HG03565 (cell line): ENCODE measurements at regions not wholly inside any gene's neighbourhood (a gene's known extent, or its start where the extent isn't known, plus 50 kb on each side); places are given as distances from the start of the nearest gene placed in this dataset.

ENCODE experiments used
- ATAC-seq: cut with Tn5 transposase; IDR thresholded peaks from one replicate; pipeline ENCODE4 v1.9.1; 2021; ENCODE audit warnings: mild to moderate bottlenecking, moderate library complexity; ENCODE audit not compliant: unreplicated experiment

- ATAC-seq: no peak
Measured at GRCh38 chr18:60662491-60662890, 289.9 kb upstream of the MC4R start.

- no peak for ATAC-seq
Measured at GRCh38 chr18:60663060-60663989, 290.8 kb upstream of the MC4R start.

- no peak for ATAC-seq
Measured at GRCh38 chr18:60664736-60665135, 292.2 kb upstream of the MC4R start.

- no peak for ATAC-seq
Measured at GRCh38 chr18:60667016-60667415, 294.4 kb upstream of the MC4R start.

GRCh38 chr18:60668583-60668982 lies 296.0 kb upstream of the MC4R start:
- ATAC-seq: no peak

GRCh38 chr18:60669938-60670337 lies 297.4 kb upstream of the MC4R start:
- ATAC-seq: no peak

- ATAC-seq: no peak
Measured at GRCh38 chr18:60671021-60671420, 298.4 kb upstream of the MC4R start.

- no peak for ATAC-seq
Measured at GRCh38 chr18:60675126-60675525, 302.6 kb upstream of the MC4R start.

GRCh38 chr18:60675801-60676200 lies 303.2 kb upstream of the MC4R start:
- ATAC-seq: no peak

GRCh38 chr18:60676815-60677214 lies 304.2 kb upstream of the MC4R start:
- ATAC-seq: no peak

GRCh38 chr18:60684843-60685513 lies 312.4 kb upstream of the MC4R start:
- no peak for ATAC-seq

- no peak for ATAC-seq
Measured at GRCh38 chr18:60686142-60686541, 313.6 kb upstream of the MC4R start.

GRCh38 chr18:60691061-60691460 lies 318.5 kb upstream of the MC4R start:
- ATAC-seq: no peak

- ATAC-seq: no peak
Measured at GRCh38 chr18:60693426-60693825, 320.9 kb upstream of the MC4R start.

GRCh38 chr18:60698901-60699300 lies 326.3 kb upstream of the MC4R start:
- ATAC-seq: no peak

GRCh38 chr18:60722742-60723141 lies 350.2 kb upstream of the MC4R start:
- no peak for ATAC-seq

- ATAC-seq: no peak
Measured at GRCh38 chr18:60732143-60732542, 359.6 kb upstream of the MC4R start.

- no peak for ATAC-seq
Measured at GRCh38 chr18:60739212-60739611, 366.6 kb upstream of the MC4R start.

- ATAC-seq: no peak
Measured at GRCh38 chr18:60740313-60740712, 367.7 kb upstream of the MC4R start.

GRCh38 chr18:60746491-60746890 lies 373.9 kb upstream of the MC4R start:
- ATAC-seq: no peak

GRCh38 chr18:60746919-60747318 lies 374.3 kb upstream of the MC4R start:
- ATAC-seq: no peak

- ATAC-seq: no peak
Measured at GRCh38 chr18:60753753-60754152, 381.2 kb upstream of the MC4R start.
